Stimulated activated naive B cell treated with anti-CD40 and anti-IgM and Interleukin-4, amounts not matched to agents 10 μg/mL and 1 μg/mL and 100 μg/mL, for 72 hours (primary cell): ENCODE measurements at regions not wholly inside any gene's neighbourhood (a gene's known extent, or its start where the extent isn't known, plus 50 kb on each side); places are given as distances from the start of the nearest gene placed in this dataset.

Experiments used
- ATAC-seq, 2 donors: fragments of 150-1000 bp; cut with Tn5 transposase; replicated peaks; 2 replicates each; pipeline ENCODE4 v1.10.0; 2021; ENCODE audit warnings: moderate library complexity in 1 of 2
- DNase-seq: peaks from one replicate; pipeline ENCODE4 v3.0.0; 2021
- H3K27ac Mint-ChIP-seq: one replicate; pipeline ENCODE4 v1.8.0; 2022; ENCODE audit warnings: mild to moderate bottlenecking, mixed read lengths
- H3K27me3 Mint-ChIP-seq, 2 donors: one replicate each; pipeline ENCODE4 v1.8.0; 2022; ENCODE audit warnings: mixed read lengths in 2 of 2
- H3K36me3 Mint-ChIP-seq, 2 donors: one replicate each; pipeline ENCODE4 v1.8.0; 2022; ENCODE audit warnings: mixed read lengths in 2 of 2, mild to moderate bottlenecking in 1 of 2
- H3K4me1 Mint-ChIP-seq, 2 donors: one replicate each; pipeline ENCODE4 v1.8.0; 2022; ENCODE audit warnings: mixed read lengths in 2 of 2, mild to moderate bottlenecking in 1 of 2
- H3K4me3 Mint-ChIP-seq, 2 donors: one replicate each; pipeline ENCODE4 v1.8.0; 2022; ENCODE audit warnings: mild to moderate bottlenecking in 2 of 2, mixed read lengths in 2 of 2, moderate library complexity in 1 of 2
- H3K9me3 Mint-ChIP-seq, 2 donors: one replicate each; pipeline ENCODE4 v1.8.0; 2022; ENCODE audit warnings: mixed read lengths in 2 of 2, mild to moderate bottlenecking in 1 of 2

DNA sequence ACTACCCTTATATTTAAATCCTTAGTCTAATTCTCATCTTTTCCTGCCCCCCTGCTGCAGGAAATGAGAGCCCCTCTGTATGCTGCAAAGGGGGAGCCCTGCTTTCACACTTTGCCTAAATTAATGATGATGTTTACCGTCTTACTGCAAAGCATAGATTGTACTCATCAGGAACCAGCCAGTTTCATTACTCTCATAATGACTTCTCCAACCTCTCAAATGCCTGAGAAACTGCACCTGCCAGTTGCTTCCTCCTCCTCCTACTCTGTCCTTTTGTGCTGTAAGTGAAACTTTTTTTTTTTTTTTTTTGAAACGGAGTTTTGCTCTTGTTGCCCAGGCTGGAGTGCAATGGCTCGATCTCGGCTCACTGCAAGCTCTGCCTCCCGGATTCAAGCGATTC, 101.7 kb downstream of the ADSS2 start:
- H3K9me3 Mint-ChIP-seq = peaks cover 15 to 18% of the 10 kb centered on the region in 2 donors
- H3K4me3 Mint-ChIP-seq = peak overlapping the region in 1 of 2 donors; percentile 42
- peaks cover 8 to 10% of the 10 kb centered on the region in 2 donors for H3K36me3 Mint-ChIP-seq
- DNase-seq = peak; percentile 23
- ATAC-seq = peak; percentile 89 to 92
- H3K4me1 Mint-ChIP-seq = peaks cover 31 to 46% of the 10 kb centered on the region in 2 donors
- H3K27me3 Mint-ChIP-seq = no peaks in the 10 kb centered on the region
- peak overlapping the region; percentile 16 for H3K27ac Mint-ChIP-seq

DNA sequence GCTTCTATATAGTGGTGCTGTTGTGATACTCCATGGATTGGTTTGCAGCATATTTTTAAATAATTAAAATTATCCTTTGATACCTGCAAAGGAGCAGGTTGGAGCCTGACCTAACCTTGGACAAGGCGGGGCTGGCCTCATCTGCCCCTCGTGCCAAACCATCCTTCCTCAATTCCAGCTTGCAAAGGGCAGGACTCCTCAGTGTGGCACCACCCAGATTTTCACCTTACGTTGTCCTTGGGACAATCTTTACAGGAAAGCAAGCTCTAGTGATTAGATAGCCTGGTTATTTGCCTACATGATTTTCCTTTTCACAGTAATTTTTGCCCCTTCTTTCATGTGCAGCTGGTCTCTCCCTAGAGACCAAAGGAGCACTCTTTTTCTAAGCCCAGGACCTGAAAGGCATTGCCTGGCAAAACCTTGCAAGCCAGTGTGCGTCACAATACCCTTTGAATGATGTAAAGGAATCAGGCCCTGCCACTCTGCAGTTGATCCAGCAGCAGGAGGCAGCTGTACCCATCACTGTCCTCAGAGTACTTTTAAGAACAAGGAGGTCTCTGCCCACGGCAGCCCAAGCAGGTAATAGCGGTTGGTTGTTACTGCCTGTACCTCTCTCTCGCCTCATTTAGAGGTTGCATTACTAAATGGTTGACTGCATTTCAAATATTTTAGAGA, 99.4 kb downstream of the ADSS2 start:
- H3K4me1 Mint-ChIP-seq = peaks cover 27 to 37% of the 10 kb centered on the region in 2 donors
- peak; percentile 8 for DNase-seq
- H3K27me3 Mint-ChIP-seq = no peaks in the 10 kb centered on the region
- peaks cover 4 to 6% of the 10 kb centered on the region in 2 donors for H3K36me3 Mint-ChIP-seq
- H3K9me3 Mint-ChIP-seq = peaks cover 5% of the 10 kb centered on the region in 2 donors
- H3K4me3 Mint-ChIP-seq = no peak overlapping the region
- peak; percentile 31 to 38 for ATAC-seq
- peak overlapping the region; percentile 86 for H3K27ac Mint-ChIP-seq

DNA sequence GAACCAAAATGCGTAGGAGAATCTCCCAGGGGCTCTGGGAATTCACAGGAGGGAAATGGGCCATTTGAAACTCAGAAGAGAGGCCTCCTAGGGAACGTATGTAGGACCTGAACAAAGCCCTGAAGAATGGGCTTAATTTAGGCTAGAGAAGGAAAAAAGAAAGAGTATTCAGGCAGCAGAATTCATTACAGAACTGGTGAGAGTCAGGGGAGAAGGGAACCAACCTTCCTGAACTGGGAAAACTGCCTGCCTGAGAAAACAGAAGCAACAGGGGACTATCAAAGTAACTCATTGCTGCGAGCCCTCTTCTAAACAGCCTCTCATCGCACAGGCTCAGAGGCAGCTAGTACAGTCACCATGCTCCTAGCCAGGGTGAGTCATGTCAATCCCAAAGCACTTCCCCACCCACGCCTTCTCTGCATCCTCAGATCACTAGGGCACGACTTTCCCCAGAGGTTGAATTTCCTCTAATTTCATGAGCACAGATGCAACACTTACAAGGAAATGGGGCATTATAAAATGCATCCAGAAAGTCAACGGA, 98.1 kb downstream of the ADSS2 start:
- H3K27ac Mint-ChIP-seq = peak overlapping the region; percentile 71

DNA sequence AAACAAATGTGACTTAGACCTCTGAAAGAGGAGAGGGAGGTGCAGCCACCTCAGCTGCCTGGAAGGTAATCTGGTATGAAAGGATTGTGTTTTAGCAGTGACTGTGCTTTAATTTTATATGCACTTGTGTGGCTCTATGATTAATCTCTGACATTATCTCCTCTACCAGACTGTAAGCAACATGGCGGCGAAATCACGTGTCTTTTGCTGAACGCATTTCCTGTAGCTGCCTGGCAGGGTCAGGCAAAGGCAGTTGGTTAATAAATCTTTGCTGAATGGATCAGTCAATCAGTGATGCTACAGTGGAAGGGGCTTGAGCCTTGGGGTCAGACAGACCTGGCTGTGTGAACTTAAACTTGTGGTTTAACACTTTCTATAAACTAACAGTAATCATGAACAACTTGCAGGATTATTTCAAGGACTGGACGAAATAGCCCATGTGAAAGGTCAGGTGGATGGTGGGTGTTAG, 96.9 kb downstream of the ADSS2 start:
- Mint-ChIP-seq H3K27me3 (no peaks in the 10 kb centered on the region), H3K27ac (no peak overlapping the region), H3K4me3 (no peak overlapping the region), H3K4me1 (peaks cover 20 to 30% of the 10 kb centered on the region in 2 donors), H3K9me3 (peaks cover 1 to 3% of the 10 kb centered on the region in 2 donors), H3K36me3 (no peaks in the 10 kb centered on the region)
- ATAC-seq (no peak), DNase-seq (no peak)

More for the DNA sequence above, 98.1 kb downstream of the ADSS2 start:
- H3K9me3 Mint-ChIP-seq = peaks cover 3 to 4% of the 10 kb centered on the region in 2 donors
- peaks cover 27 to 37% of the 10 kb centered on the region in 2 donors for H3K4me1 Mint-ChIP-seq
- peak; percentile 81 to 83 for ATAC-seq
- peak; percentile 46 for DNase-seq
- peaks cover 3 to 4% of the 10 kb centered on the region in 2 donors for H3K36me3 Mint-ChIP-seq
- H3K27me3 Mint-ChIP-seq = no peaks in the 10 kb centered on the region
- no peak overlapping the region for H3K4me3 Mint-ChIP-seq

DNA sequence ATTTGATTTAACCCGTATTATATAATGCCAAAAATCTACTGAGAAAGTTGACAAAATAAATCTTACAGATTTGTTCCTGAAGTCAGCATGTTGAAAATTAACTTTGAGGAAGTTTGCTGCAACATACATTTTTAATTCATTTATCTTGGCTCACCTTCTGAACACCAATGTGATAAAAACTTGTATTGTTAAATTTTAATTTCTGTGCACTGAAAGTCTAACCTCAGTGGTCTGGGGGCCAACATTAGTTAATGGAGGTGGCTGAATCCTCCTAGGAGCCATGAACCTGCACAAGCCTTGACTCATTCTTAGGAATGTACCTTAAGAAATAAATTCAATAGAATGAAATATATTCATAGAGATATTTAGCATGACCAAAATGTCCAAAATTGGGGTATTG, 95.3 kb downstream of the ADSS2 start:
- Mint-ChIP-seq H3K9me3 (peaks cover 0 to 3% of the 10 kb centered on the region in 2 donors), H3K36me3 (no peaks in the 10 kb centered on the region), H3K27ac (no peak overlapping the region), H3K4me3 (no peak overlapping the region), H3K27me3 (no peaks in the 10 kb centered on the region), H3K4me1 (peaks cover 12 to 15% of the 10 kb centered on the region in 2 donors)
- ATAC-seq = no peak
- DNase-seq = no peak
